Mammary epithelial cell (primary cell): ENCODE measurements at regions not wholly inside any gene's neighbourhood (a gene's known extent, or its start where the extent isn't known, plus 50 kb on each side); places are given as distances from the start of the nearest gene placed in this dataset.

ENCODE experiments used
- EZH2 ChIP-seq: IDR thresholded peaks from 2 replicates; pipeline ENCODE4 v1.6.1; 2012; ENCODE audit warnings: low read length, inconsistent platforms, borderline replicate concordance
- TF ChIP-seq, protein P1 (sequence below), 2 donors: IDR thresholded peaks in 1 of 2; conservative IDR thresholded peaks in 1 of 2; 2 replicates each; pipeline ENCODE4 v1.5.1; 2011 to 2012; ENCODE audit warnings: inconsistent platforms in 2 of 2, low read length in 2 of 2, mild to moderate bottlenecking in 2 of 2, control low read depth in 1 of 2, low read depth in 1 of 2; ENCODE audit not compliant: insufficient read depth in 1 of 2; ENCODE audit errors: extremely low read depth in 1 of 2

- TF ChIP-seq, protein P1, sequence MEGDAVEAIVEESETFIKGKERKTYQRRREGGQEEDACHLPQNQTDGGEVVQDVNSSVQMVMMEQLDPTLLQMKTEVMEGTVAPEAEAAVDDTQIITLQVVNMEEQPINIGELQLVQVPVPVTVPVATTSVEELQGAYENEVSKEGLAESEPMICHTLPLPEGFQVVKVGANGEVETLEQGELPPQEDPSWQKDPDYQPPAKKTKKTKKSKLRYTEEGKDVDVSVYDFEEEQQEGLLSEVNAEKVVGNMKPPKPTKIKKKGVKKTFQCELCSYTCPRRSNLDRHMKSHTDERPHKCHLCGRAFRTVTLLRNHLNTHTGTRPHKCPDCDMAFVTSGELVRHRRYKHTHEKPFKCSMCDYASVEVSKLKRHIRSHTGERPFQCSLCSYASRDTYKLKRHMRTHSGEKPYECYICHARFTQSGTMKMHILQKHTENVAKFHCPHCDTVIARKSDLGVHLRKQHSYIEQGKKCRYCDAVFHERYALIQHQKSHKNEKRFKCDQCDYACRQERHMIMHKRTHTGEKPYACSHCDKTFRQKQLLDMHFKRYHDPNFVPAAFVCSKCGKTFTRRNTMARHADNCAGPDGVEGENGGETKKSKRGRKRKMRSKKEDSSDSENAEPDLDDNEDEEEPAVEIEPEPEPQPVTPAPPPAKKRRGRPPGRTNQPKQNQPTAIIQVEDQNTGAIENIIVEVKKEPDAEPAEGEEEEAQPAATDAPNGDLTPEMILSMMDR (conservative IDR thresholded peaks at IDR 0.05 in 1 of 2, IDR thresholded peaks at IDR 0.05 in 1 of 2; ENCODE audit: extremely low read depth in 1 of 2, insufficient read depth in 1 of 2, low read depth in 1 of 2, low read length in 2 of 2) = no peak
- no peak for TF ChIP-seq EZH2
These were observed 105.7 kb upstream of the LIMCH1 start for GRCh38 chr4:41432219-41432618.
